Thoracic aorta (tissue), 2 donors: ENCODE measurements at regions not wholly inside any gene's neighbourhood (a gene's known extent, or its start where the extent isn't known, plus 50 kb on each side); places are given as distances from the start of the nearest gene placed in this dataset.

Source experiments
- ATAC-seq: fragments of 150-250 bp; one replicate; pipeline ENCODE4 v1.8.0; 2017; ENCODE audit warnings: low read depth; ENCODE audit not compliant: insufficient number of reproducible peaks, low FRiP score
- DNase-seq: peaks from one replicate; pipeline ENCODE4 v3.0.0-alpha.2; 2020; ENCODE audit warnings: low spot score
- H3K27ac ChIP-seq, 2 donors: fragments of 200-600 bp; sonication (generic); 1 replicate in 1 of 2; 2 replicates in 1 of 2; pipeline ENCODE4 v1.5.1; 2016; ENCODE audit warnings: mild to moderate bottlenecking in 2 of 2, moderate library complexity in 2 of 2
- H3K27me3 ChIP-seq: fragments of 200-600 bp; sonication (generic); replicated peaks from 2 replicates; pipeline ENCODE4 v1.6.0; 2016; ENCODE audit warnings: mild to moderate bottlenecking; ENCODE audit not compliant: insufficient read depth
- H3K36me3 ChIP-seq: fragments of 200-600 bp; sonication (generic); one replicate; pipeline ENCODE4 v1.5.1; 2016
- H3K4me1 ChIP-seq, 2 donors: fragments of 200-600 bp; sonication (generic); 1 replicate in 1 of 2; 2 replicates in 1 of 2; pipeline versions ENCODE4 v1.5.1 to v1.6.0; 2016; ENCODE audit warnings: low read depth in 2 of 2, mild to moderate bottlenecking in 1 of 2; ENCODE audit not compliant: control insufficient read depth in 1 of 2
- H3K4me3 ChIP-seq: fragments of 200-600 bp; sonication (generic); 2 replicates; pipeline ENCODE4 v1.5.1; 2016; ENCODE audit warnings: mild to moderate bottlenecking
- H3K9me3 ChIP-seq: fragments of 200-600 bp; sonication (generic); 2 replicates; pipeline ENCODE4 v1.5.1; 2016
- TF ChIP-seq, protein P1 (sequence below): fragments of 200-600 bp; sonication (generic); IDR thresholded peaks from one replicate; pipeline ENCODE4 v1.5.1; 2019; ENCODE audit warnings: antibody characterized with exemption

- no peak for ATAC-seq
- no peak overlapping the region for H3K27ac ChIP-seq
- TF ChIP-seq, protein P1, sequence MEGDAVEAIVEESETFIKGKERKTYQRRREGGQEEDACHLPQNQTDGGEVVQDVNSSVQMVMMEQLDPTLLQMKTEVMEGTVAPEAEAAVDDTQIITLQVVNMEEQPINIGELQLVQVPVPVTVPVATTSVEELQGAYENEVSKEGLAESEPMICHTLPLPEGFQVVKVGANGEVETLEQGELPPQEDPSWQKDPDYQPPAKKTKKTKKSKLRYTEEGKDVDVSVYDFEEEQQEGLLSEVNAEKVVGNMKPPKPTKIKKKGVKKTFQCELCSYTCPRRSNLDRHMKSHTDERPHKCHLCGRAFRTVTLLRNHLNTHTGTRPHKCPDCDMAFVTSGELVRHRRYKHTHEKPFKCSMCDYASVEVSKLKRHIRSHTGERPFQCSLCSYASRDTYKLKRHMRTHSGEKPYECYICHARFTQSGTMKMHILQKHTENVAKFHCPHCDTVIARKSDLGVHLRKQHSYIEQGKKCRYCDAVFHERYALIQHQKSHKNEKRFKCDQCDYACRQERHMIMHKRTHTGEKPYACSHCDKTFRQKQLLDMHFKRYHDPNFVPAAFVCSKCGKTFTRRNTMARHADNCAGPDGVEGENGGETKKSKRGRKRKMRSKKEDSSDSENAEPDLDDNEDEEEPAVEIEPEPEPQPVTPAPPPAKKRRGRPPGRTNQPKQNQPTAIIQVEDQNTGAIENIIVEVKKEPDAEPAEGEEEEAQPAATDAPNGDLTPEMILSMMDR, result no peak
- H3K9me3 ChIP-seq, result no peaks in the 10 kb centered on the region
- no peaks in the 10 kb centered on the region for H3K27me3 ChIP-seq
- H3K4me3 ChIP-seq, result no peak overlapping the region
- DNase-seq, result no peak
- no peaks in the 10 kb centered on the region for H3K36me3 ChIP-seq
- peaks cover 2 to 12% of the 10 kb centered on the region in 2 donors for H3K4me1 ChIP-seq
These were observed 772.7 kb downstream of the PDCD6IP start for GRCh38 chr3:34570916-34571705.

DNA sequence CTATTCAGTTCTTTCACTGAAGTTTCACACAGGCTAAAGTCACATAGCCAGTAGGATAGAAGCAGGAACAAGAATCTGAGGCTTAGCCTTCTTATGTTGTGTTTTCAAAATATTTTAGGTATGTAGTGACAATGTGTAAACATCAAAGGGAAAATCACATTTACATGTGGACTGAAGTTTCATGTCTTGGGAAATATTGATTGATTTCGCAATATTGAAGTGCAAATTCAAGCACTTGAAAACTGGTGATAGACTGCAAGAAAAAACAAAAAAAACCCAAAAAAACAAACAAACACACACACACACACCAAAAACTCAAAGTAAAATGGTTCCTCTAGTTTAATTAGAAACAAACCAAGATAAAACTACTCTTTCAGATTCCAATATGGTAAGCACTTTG lies 773.3 kb downstream of the PDCD6IP start:
- TF ChIP-seq, protein P1, result no peak
- H3K36me3 ChIP-seq, result no peaks in the 10 kb centered on the region
- no peak overlapping the region for H3K27ac ChIP-seq
- H3K4me3 ChIP-seq, result no peak overlapping the region
- no peaks in the 10 kb centered on the region for H3K27me3 ChIP-seq
- H3K9me3 ChIP-seq, result no peaks in the 10 kb centered on the region
- DNase-seq, result no peak
- H3K4me1 ChIP-seq, result peaks cover 2 to 11% of the 10 kb centered on the region in 2 donors
- ATAC-seq, result no peak

DNA sequence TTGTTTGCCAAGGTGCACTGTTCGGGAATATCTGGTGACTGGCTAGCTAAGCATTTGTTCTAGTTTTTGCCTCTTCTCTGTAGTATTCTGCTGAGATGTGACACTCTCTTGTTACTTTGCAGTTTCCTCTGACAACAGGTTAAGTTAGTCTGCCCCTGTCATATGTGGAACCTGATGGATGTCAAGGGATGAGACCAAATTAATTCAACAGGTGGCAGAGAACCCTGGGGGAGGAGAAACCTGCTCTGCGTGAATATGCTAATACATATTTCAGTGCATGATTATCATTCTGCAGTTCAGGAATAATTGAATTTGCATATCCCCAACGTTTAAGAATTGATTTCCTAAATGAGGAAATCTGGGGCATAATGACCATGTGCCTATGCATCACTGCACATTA lies 777.3 kb downstream of the PDCD6IP start:
- DNase-seq, result no peak
- Histone ChIP-seq H3K9me3 (no peaks in the 10 kb centered on the region), H3K27me3 (no peaks in the 10 kb centered on the region), H3K36me3 (no peaks in the 10 kb centered on the region), H3K27ac (no peak overlapping the region), H3K4me3 (no peak overlapping the region), H3K4me1 (no peaks in the 10 kb centered on the region)
- TF ChIP-seq, protein P1, result no peak
- ATAC-seq, result no peak

DNA sequence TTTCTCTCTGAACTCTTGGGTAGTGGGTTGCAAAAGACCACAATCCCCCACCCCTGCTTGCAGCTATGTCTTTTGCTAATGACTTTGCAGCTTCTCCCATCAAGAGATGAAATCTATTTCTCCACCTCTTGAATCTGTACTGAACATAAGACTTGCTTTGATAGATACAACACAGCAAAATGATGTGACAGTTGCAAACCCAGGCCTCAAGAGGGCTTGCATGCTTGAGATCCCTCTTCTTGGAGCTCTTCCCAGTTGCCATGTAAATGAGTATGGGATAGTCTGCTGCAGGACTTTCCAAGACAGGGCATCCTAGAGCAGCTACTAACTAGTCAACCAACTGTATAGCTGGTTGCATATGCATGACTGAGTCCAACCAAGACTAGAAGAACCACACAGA lies 783.6 kb downstream of the PDCD6IP start:
- no peak overlapping the region for H3K4me3 ChIP-seq
- H3K9me3 ChIP-seq, result no peaks in the 10 kb centered on the region
- ATAC-seq (no peak), DNase-seq (no peak)
- H3K27me3 ChIP-seq, result no peaks in the 10 kb centered on the region
- peaks cover 7 to 13% of the 10 kb centered on the region in 2 donors for H3K4me1 ChIP-seq
- TF ChIP-seq, protein P1, result no peak
- no peaks in the 10 kb centered on the region for H3K36me3 ChIP-seq
- no peak overlapping the region for H3K27ac ChIP-seq

DNA sequence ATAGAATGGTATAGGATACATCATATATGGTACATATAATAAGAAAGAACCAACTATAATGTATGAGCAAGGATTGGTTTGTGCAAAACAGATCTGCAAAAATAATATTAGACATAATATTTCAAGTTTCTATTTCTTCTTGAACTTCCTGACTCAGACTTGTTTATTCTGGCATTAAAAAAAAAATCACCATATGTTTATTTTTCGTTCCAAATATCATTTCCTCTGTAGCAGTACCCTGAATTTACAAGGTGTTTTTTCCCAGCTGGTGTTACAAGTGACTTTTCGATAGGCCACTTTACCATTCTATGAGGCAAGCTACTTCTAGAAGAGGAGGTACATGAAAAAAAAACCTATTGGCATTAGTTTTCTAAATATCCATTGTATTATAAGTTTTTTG lies 785.0 kb downstream of the PDCD6IP start:
- no peak overlapping the region for H3K27ac ChIP-seq
- H3K36me3 ChIP-seq, result no peaks in the 10 kb centered on the region
- DNase-seq, result no peak
- H3K4me1 ChIP-seq, result peaks cover 7 to 13% of the 10 kb centered on the region in 2 donors
- no peak overlapping the region for H3K4me3 ChIP-seq
- no peaks in the 10 kb centered on the region for H3K27me3 ChIP-seq
- H3K9me3 ChIP-seq, result peaks cover 2% of the 10 kb centered on the region
- TF ChIP-seq, protein P1, result no peak
- no peak for ATAC-seq
